DMS53 treated with DMSO at 0.1 percent for 48 hours (cell line): ENCODE measurements at regions not wholly inside any gene's neighbourhood (a gene's known extent, or its start where the extent isn't known, plus 50 kb on each side); places are given as distances from the start of the nearest gene placed in this dataset.

ENCODE experiments used
- DNase-seq: peaks from one replicate; lab custom pipeline; 2025; ENCODE audit not compliant: unreplicated experiment; lab: John Stamatoyannopoulos, UW

DNA sequence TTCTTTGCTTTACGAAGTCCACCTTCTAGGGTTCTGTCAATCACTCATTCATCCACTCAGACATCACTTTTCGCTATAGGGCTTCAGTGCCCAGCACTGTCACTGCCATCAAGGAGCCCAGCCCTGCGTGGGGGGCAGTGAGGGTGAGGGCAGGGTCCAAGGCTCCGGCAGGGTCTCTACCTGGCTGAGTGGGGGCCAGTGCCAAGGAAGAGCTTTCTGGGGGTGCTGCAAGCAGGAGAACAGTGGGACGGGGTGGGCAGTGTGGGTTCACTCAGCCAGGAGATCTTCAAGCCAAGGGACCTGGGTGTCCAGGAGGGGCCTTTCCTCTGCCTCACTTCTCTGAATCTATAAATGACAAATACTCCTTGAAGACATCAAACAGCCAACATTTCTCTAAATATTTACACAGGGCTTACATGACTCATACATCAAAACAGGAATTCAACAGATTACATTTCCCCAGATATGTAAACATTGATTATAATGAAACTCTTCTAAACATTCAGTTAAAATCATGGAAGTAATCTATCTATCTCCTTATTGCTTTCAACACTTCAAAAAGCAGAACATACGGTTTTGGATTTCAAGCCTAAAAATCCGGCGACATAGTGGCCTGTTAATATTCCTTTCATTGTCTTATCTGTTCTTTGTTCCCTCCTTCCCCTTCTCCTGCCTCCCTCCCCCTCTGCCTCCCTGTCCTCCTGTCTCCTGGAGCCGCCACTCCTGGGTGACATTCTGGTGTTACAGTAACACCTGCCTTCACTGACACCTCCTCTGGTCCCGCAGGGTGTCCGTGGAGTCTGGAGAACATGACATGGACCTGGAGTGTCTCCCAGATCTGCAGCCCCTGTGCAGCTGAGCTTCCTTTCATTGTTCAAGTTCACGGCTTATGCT, 94.4 kb upstream of the ADRA2C start:
- peak; percentile 82 for DNase-seq

DNA sequence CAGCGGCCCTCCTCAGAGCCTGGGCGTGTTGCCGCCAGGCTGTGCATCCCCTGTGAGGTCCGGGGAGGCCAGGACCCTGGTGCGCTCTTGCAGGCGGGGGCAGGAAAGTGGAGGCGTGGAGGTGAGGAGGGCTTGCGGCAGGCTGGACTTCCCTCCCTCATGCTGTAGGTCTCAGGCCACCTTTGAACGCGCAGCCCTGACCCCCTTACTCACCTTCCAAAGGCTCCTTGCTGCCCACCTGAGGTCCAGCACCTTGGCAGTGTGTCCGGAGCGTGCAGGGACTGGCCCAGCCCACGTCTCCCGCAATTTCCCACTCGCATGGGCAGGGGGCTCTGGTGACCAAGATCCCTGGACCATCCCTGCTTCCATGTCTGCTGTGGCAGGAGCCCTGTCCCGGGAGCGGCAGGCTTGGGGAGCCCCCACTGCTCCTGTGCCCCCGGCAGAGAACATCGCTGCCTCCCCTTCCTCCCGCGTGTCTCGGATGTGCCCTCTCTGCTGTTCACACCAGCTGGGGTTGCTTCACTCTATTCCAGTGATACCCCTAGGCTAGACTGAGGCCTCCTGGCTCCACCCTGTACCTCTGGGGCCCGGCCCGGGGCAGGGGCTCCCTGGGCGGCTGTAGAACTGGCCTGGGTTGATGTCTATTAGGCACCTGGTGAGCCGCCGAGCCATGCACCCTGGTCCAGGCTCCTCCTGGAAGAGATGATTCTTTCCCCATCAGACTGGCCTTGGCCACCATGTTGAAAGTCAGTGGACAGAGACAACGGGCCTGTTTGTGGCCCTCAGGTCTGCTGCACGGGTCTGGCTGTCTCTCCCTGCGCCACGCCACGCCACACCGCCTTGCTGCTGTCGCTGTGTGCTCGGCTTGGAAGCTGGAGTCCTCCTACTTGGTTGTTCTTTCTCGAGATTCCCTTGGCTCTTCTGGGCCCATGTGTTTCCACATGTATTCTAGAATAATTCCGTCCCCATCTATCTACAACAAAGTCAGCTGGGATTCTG, 95.4 kb upstream of the ADRA2C start:
- no peak for DNase-seq

DNA sequence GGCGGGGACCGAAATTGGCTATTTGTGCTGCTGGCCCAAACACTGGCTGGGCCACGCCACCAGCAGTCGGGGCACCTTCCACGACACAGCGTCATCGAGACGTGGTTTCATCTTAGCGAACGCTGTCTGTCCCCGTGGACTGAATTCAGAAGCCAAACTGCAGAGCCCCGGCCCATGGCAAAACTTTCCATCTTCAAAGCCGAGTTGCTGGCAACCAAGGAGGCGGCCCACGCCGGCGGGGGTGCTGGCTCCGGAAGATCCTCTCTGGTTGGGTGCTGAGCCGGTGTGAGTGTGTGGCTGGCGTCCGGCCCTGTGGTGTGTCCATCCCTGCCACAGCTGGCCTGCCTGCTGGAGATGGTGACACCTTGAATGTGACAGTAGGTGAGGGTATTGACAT, 96.6 kb upstream of the ADRA2C start:
- no peak for DNase-seq

GRCh38 chr4:3668825-3669552, 97.2 kb upstream of the ADRA2C start:
- DNase-seq: no peak

- DNase-seq: no peak
Measured at GRCh38 chr4:3667258-3667657, 98.9 kb upstream of the ADRA2C start.

GRCh38 chr4:3666263-3666662, 99.9 kb upstream of the ADRA2C start:
- DNase-seq: no peak

GRCh38 chr4:3665360-3665891, 100.8 kb upstream of the ADRA2C start:
- DNase-seq: no peak

DNA sequence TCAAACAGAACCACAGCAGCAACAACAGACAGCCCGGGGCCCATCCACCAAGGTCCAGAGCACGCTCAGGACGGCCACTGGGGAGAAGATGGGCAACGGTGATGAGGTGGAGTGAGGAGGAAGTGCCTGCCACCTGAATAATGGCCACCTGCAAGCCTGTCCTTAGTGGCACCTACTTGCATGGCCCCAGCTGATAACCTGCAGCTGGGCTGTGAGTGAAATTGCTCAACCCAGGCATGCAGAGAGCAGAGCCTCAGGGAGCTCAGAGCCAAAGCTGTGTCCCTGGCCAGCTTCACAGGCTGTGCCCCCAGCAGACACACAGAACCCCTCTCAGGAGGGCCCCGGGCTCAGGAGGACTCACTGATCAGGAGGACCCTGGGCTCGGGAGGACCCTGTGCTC, 102.4 kb upstream of the ADRA2C start:
- no peak for DNase-seq

DNA sequence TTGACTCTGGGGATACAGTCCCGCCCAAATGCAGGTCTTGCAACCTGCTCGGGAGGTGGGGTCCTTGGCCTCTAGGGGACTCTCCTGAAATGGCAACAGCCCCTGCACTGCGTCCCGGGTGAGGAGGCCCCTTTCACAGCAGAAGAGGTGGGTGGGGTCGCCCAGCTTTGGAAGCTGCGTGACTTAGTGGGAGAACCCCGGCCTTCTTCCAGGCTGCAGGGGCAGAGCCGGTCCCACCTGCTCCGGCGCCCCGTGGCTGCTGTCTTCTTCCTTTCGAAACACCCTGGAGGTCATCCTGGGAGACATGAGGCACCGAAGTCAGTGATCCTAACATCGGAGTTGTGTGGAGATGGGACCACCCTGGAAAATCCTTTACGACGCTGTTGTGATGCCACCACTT, 103.7 kb upstream of the ADRA2C start:
- no peak for DNase-seq

- no peak for DNase-seq
Measured at GRCh38 chr4:3661989-3662388, 104.2 kb upstream of the ADRA2C start.

DNA sequence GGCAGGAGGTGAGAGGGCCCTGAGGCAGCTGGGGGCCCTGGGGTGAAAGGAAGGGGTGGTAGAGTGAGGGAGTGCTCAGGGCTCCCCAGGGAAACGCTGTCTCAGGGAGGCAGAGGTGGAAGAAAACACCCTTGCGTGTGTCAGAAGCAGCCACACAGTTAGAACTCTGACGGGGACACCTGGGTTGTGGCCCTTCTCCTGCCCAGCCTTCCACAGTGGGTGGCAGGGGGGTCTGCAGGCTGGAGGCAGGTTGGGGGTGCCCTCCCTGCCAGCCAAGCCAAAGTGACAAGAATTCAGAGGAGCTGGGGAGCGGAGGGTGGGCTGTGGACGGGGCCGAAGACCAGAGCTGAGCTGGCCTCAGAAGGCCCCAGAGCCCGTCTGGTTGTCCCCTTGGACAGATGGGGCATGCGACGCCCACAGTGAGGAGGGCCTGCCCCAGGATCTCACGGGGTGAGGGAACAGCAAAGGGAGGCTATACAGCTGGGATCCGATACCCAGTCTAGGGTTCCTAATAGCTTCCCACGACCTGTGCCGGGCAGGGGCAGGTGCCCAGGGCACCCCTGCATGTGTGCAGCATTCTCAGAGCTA, 105.2 kb upstream of the ADRA2C start:
- no peak for DNase-seq

GRCh38 chr4:3660086-3660927, 105.9 kb upstream of the ADRA2C start:
- DNase-seq: no peak

DNA sequence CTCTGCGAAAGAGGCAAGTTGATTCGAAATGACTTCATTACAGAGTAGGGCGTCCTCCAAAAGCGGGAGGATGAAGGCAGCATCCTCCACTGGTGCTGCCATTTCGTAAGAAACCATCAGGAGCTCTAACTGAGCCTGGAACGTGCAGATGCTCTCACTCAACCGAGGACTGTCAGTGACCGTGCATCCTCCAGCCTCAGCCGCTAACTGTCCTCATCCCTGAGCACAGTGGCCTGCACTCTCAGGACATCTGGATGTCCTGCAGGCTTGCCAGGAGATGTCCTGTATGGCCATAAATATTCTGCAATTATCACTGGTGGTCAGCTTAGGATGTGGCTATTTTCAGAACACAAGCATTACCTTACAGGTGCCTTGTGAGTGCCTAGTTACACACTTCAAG, 107.1 kb upstream of the ADRA2C start:
- no peak for DNase-seq

GRCh38 chr4:3658530-3658913, 107.7 kb upstream of the ADRA2C start:
- DNase-seq: no peak

GRCh38 chr4:3657902-3658529, 108.2 kb upstream of the ADRA2C start:
- DNase-seq: no peak

DNA sequence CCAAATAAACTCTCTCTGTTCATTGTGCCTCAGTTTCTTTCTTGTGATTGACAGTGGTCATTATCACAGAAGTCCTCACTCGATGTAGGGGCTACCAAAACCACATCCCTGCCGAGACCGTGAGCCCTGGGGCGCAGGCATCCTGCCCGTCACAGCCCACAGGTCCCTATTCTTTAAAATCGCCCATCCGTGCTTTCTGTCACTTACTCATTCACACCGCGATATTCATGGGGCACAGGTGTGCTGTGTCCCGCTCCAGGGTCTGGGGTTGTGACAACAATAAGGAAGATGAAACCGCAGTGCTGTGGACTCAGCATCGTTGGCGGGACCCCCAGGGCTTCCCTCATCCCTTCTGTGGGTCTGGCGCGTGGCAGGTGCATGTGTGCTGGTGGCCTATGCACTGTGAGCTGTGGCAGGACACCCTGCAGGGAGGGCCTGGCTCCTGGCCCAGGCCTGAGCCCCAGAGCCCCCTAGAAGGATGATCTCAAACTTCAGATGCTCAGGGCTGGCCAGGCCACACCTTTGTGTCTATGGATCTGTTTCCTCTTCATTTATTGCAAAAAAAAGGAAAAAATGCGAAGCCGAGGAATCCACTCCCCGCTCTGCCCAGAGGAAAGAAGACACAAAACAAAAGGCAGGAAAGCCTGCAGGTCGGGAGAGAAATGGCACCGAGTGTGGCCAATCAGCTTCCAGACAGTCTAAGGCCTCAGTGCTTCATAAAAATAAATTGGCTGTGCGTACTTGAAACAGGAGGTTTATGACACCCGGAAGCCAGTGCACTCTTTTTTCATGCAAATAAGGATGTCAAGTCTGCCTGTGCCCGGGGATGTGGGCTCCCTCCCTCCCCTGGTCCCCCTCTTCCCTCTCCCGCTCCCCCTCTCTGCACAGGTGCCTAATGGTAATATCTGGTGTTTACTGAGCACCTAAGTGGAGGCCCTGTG, 109.5 kb upstream of the ADRA2C start:
- no peak for DNase-seq

GRCh38 chr4:3655963-3656362, 110.2 kb upstream of the ADRA2C start:
- DNase-seq: no peak

GRCh38 chr4:3655485-3655884, 110.7 kb upstream of the ADRA2C start:
- no peak for DNase-seq
